PFSK-1 (cell line): ENCODE measurements at regions not wholly inside any gene's neighbourhood (a gene's known extent, or its start where the extent isn't known, plus 50 kb on each side); places are given as distances from the start of the nearest gene placed in this dataset.

ENCODE experiments used
- POLR2AphosphoS5 ChIP-seq: IDR thresholded peaks from 2 replicates; pipeline ENCODE4 v1.6.1; 2012; ENCODE audit warnings: low read depth, mild to moderate bottlenecking, control low read depth, low read length, moderate library complexity
- REST ChIP-seq, 2 experiments: IDR thresholded peaks; 2 replicates each; pipeline versions ENCODE4 v1.6.1 to v1.8.0; 2011 to 2012; ENCODE audit warnings: low read depth in 2 of 2, low read length in 2 of 2, control low read depth in 1 of 2, inconsistent platforms in 1 of 2, mild to moderate bottlenecking in 1 of 2, moderate library complexity in 1 of 2; ENCODE audit not compliant: insufficient read depth in 1 of 2
- SIN3A ChIP-seq: IDR thresholded peaks from 2 replicates; pipeline ENCODE4 v1.6.1; 2012; ENCODE audit warnings: mild to moderate bottlenecking, low read length, moderate library complexity, borderline replicate concordance; ENCODE audit not compliant: insufficient read depth
- TAF1 ChIP-seq: IDR thresholded peaks from 2 replicates; pipeline ENCODE4 v1.6.1; 2012; ENCODE audit warnings: low read length, control low read depth, borderline replicate concordance; ENCODE audit not compliant: insufficient read depth

GRCh38 chr4:179195887-179196286, 1753.7 kb upstream of the AGA start:
- TF ChIP-seq SIN3A (no peak), TAF1 (no peak), POLR2AphosphoS5 (no peak), REST (IDR thresholded peaks at IDR 0.05; ENCODE audit: insufficient read depth in 1 of 2, low read depth in 2 of 2, low read length in 2 of 2) (no peak)
